ENCODE measurements at regions not wholly inside any gene's neighbourhood (a gene's known extent, or its start where the extent isn't known, plus 50 kb on each side); places are given as distances from the start of the nearest gene placed in this dataset.

- DNase-seq (ENCODE audit: low read depth in 2 of 2) = no peak
Observed at GRCh38 chr18:76572518-76573247, 77.6 kb upstream of the ZNF516 start.

GRCh38 chr18:76571689-76572088, 76.6 kb upstream of the ZNF516 start:
- no peak for DNase-seq (ENCODE audit: low read depth in 2 of 2)

GRCh38 chr18:76570856-76571255, 75.8 kb upstream of the ZNF516 start:
- DNase-seq (ENCODE audit: low read depth in 2 of 2) = no peak

GRCh38 chr18:76569644-76570419, 74.8 kb upstream of the ZNF516 start:
- DNase-seq (ENCODE audit: low read depth in 2 of 2) = no peak

GRCh38 chr18:76568731-76569130, 73.7 kb upstream of the ZNF516 start:
- no peak for DNase-seq (ENCODE audit: low read depth in 2 of 2)

GRCh38 chr18:76567835-76568445, 72.9 kb upstream of the ZNF516 start:
- no peak for DNase-seq (ENCODE audit: low read depth in 2 of 2)

GRCh38 chr18:76566987-76567386, 71.9 kb upstream of the ZNF516 start:
- DNase-seq (ENCODE audit: low read depth in 2 of 2) = no peak

- no peak for DNase-seq (ENCODE audit: low read depth in 2 of 2)
Observed at GRCh38 chr18:76565238-76566173, 70.5 kb upstream of the ZNF516 start.

- no peak for DNase-seq (ENCODE audit: low read depth in 2 of 2)
Observed at GRCh38 chr18:76564655-76565237, 69.7 kb upstream of the ZNF516 start.

- no peak for DNase-seq (ENCODE audit: low read depth in 2 of 2)
Observed at GRCh38 chr18:76564117-76564516, 69.1 kb upstream of the ZNF516 start.

- no peak for DNase-seq (ENCODE audit: low read depth in 2 of 2)
Observed at GRCh38 chr18:76562286-76563122, 67.5 kb upstream of the ZNF516 start.

GRCh38 chr18:76558881-76559667, 64.0 kb upstream of the ZNF516 start:
- no peak for DNase-seq (ENCODE audit: low read depth in 2 of 2)

GRCh38 chr18:76557026-76557575, 62.1 kb upstream of the ZNF516 start:
- DNase-seq (ENCODE audit: low read depth in 2 of 2) = no peak

- no peak for DNase-seq (ENCODE audit: low read depth in 2 of 2)
Observed at GRCh38 chr18:76554547-76555222, 59.6 kb upstream of the ZNF516 start.

GRCh38 chr18:76553715-76554546, 58.9 kb upstream of the ZNF516 start:
- DNase-seq (ENCODE audit: low read depth in 2 of 2) = no peak

- no peak for DNase-seq (ENCODE audit: low read depth in 2 of 2)
Observed at GRCh38 chr18:76548541-76548940, 53.5 kb upstream of the ZNF516 start.

GRCh38 chr18:76547296-76547695, 52.3 kb upstream of the ZNF516 start:
- no peak for DNase-seq (ENCODE audit: low read depth in 2 of 2)

GRCh38 chr18:76546436-76546835, 51.4 kb upstream of the ZNF516 start:
- no peak for DNase-seq (ENCODE audit: low read depth in 2 of 2)

Data from stimulated activated CD8-positive, alpha-beta memory T cell treated with anti-CD3 and anti-CD28 coated beads, Interleukin-15, amount 100 ng/mL, for 4 hours (primary cell).